ENCODE measurements at regions not wholly inside any gene's neighbourhood (a gene's known extent, or its start where the extent isn't known, plus 50 kb on each side); places are given as distances from the start of the nearest gene placed in this dataset.

GRCh38 chr13:48806522-48806921, 152.8 kb downstream of the CYSLTR2 start:
- no peak overlapping the region for H3K4me3 ChIP-seq (ENCODE audit: low read depth, low read length)
- no peak for TF ChIP-seq CTCF (IDR thresholded peaks at IDR 0.05; ENCODE audit: borderline replicate concordance, insufficient read depth, low read depth, low read length)

GRCh38 chr13:48808683-48809082, 155.0 kb downstream of the CYSLTR2 start:
- no peak for TF ChIP-seq CTCF (IDR thresholded peaks at IDR 0.05; ENCODE audit: borderline replicate concordance, insufficient read depth, low read depth, low read length)
- H3K4me3 ChIP-seq (ENCODE audit: low read depth, low read length), result no peak overlapping the region

- no peak overlapping the region for H3K4me3 ChIP-seq (ENCODE audit: low read depth, low read length)
- no peak for TF ChIP-seq CTCF (IDR thresholded peaks at IDR 0.05; ENCODE audit: borderline replicate concordance, insufficient read depth, low read depth, low read length)
These were observed 156.3 kb downstream of the CYSLTR2 start for GRCh38 chr13:48810013-48810412.

GRCh38 chr13:48813518-48813917, 159.8 kb downstream of the CYSLTR2 start:
- no peak overlapping the region for H3K4me3 ChIP-seq (ENCODE audit: low read depth, low read length)
- no peak for TF ChIP-seq CTCF (IDR thresholded peaks at IDR 0.05; ENCODE audit: borderline replicate concordance, insufficient read depth, low read depth, low read length)

GRCh38 chr13:48816700-48817099, 159.0 kb upstream of the FNDC3A start:
- no peak overlapping the region for H3K4me3 ChIP-seq (ENCODE audit: low read depth, low read length)
- no peak for TF ChIP-seq CTCF (IDR thresholded peaks at IDR 0.05; ENCODE audit: borderline replicate concordance, insufficient read depth, low read depth, low read length)

- no peak overlapping the region for H3K4me3 ChIP-seq (ENCODE audit: low read depth, low read length)
- no peak for TF ChIP-seq CTCF (IDR thresholded peaks at IDR 0.05; ENCODE audit: borderline replicate concordance, insufficient read depth, low read depth, low read length)
These were observed 158.4 kb upstream of the FNDC3A start for GRCh38 chr13:48817166-48817802.

GRCh38 chr13:48818495-48819356, 157.0 kb upstream of the FNDC3A start:
- no peak for TF ChIP-seq CTCF (IDR thresholded peaks at IDR 0.05; ENCODE audit: borderline replicate concordance, insufficient read depth, low read depth, low read length)
- H3K4me3 ChIP-seq (ENCODE audit: low read depth, low read length), result no peak overlapping the region

Measured in GM12875 (cell line).